ENCODE measurements at regions not wholly inside any gene's neighbourhood (a gene's known extent, or its start where the extent isn't known, plus 50 kb on each side); places are given as distances from the start of the nearest gene placed in this dataset.

- no peak overlapping the region for H3K9ac ChIP-seq (ENCODE audit: low read length)
- H3K36me3 ChIP-seq (replicated peaks; ENCODE audit: insufficient read depth, low read length), result no peaks in the 10 kb centered on the region
- no peak for TF ChIP-seq EZH2phosphoT487 (IDR thresholded peaks at IDR 0.05; ENCODE audit: low read length)
- TF ChIP-seq CTCF (IDR thresholded peaks at IDR 0.05; ENCODE audit: low read length), result no peak
- TF ChIP-seq EZH2 (optimal IDR thresholded peaks at IDR 0.05; ENCODE audit: low read depth, low read length), result no peak
- H3F3A ChIP-seq (ENCODE audit: insufficient read depth, low read length), result no peaks in the 10 kb centered on the region
- H2AFZ ChIP-seq (ENCODE audit: low read length), result no peak overlapping the region
- no peak overlapping the region for H3K4me2 ChIP-seq (ENCODE audit: low read depth, low read length)
- peak; percentile 36 for DNase-seq
- H3K79me2 ChIP-seq (ENCODE audit: low read length), result no peaks in the 10 kb centered on the region
- H3K9me3 ChIP-seq (replicated peaks; ENCODE audit: insufficient read depth, low read length), result no peaks in the 10 kb centered on the region
- no peaks in the 10 kb centered on the region for H4K20me1 ChIP-seq (ENCODE audit: insufficient read depth, low read length)
- H3K27ac ChIP-seq (ENCODE audit: low read length), result no peak overlapping the region
- no peaks in the 10 kb centered on the region for H3K4me1 ChIP-seq (ENCODE audit: low read length)
- no peak overlapping the region for H3K4me3 ChIP-seq (ENCODE audit: low read length)
- H3K9me2 ChIP-seq (replicated peaks; ENCODE audit: insufficient read depth, low read length), result no peaks in the 10 kb centered on the region
- no peaks in the 10 kb centered on the region for H3K27me3 ChIP-seq (replicated peaks; ENCODE audit: insufficient read depth, low read length)
Measured at GRCh38 chr7:9889554-9889953, 1084.1 kb upstream of the PHF14 start.

- no peaks in the 10 kb centered on the region for H3F3A ChIP-seq (ENCODE audit: insufficient read depth, low read length)
- DNase-seq, result no peak
- H4K20me1 ChIP-seq (ENCODE audit: insufficient read depth, low read length), result no peaks in the 10 kb centered on the region
- TF ChIP-seq CTCF (IDR thresholded peaks at IDR 0.05; ENCODE audit: low read length), result peak; percentile 15
- no peak for TF ChIP-seq EZH2 (optimal IDR thresholded peaks at IDR 0.05; ENCODE audit: low read depth, low read length)
- no peak for TF ChIP-seq EZH2phosphoT487 (IDR thresholded peaks at IDR 0.05; ENCODE audit: low read length)
- no peaks in the 10 kb centered on the region for H3K27me3 ChIP-seq (replicated peaks; ENCODE audit: insufficient read depth, low read length)
- no peak overlapping the region for H3K4me3 ChIP-seq (ENCODE audit: low read length)
- no peak overlapping the region for H3K4me2 ChIP-seq (ENCODE audit: low read depth, low read length)
- H3K27ac ChIP-seq (ENCODE audit: low read length), result no peak overlapping the region
- H3K9me3 ChIP-seq (replicated peaks; ENCODE audit: insufficient read depth, low read length), result no peaks in the 10 kb centered on the region
- H3K79me2 ChIP-seq (ENCODE audit: low read length), result no peaks in the 10 kb centered on the region
- no peak overlapping the region for H3K9ac ChIP-seq (ENCODE audit: low read length)
- H2AFZ ChIP-seq (ENCODE audit: low read length), result no peak overlapping the region
- no peaks in the 10 kb centered on the region for H3K9me2 ChIP-seq (replicated peaks; ENCODE audit: insufficient read depth, low read length)
- H3K4me1 ChIP-seq (ENCODE audit: low read length), result no peaks in the 10 kb centered on the region
- no peaks in the 10 kb centered on the region for H3K36me3 ChIP-seq (replicated peaks; ENCODE audit: insufficient read depth, low read length)
Measured at GRCh38 chr7:9890092-9890491, 1083.6 kb upstream of the PHF14 start.

DNA sequence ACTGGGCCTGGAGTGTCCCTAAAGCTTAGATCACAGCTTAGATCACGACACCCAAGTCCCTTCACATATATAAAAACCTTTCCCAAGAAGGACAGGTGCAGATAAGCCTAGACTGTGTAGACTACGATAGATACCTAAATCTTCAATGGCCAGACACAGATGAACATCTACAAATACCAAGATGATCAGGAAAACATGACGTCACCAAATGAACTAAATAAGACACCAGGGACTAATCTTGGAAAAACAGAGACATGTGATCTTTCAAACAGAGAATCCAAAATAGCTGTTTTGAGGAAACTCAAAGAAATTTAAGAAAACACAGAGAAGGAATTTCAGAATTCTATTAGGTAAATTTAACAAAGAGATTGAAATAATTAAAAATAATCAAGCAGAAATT is 1082.6 kb upstream of the PHF14 start:
- Histone ChIP-seq H4K20me1 (ENCODE audit: insufficient read depth, low read length) (no peaks in the 10 kb centered on the region), H3K9me3 (replicated peaks; ENCODE audit: insufficient read depth, low read length) (no peaks in the 10 kb centered on the region), H3F3A (ENCODE audit: insufficient read depth, low read length) (no peaks in the 10 kb centered on the region), H2AFZ (ENCODE audit: low read length) (no peak overlapping the region), H3K4me1 (ENCODE audit: low read length) (no peaks in the 10 kb centered on the region), H3K4me2 (ENCODE audit: low read depth, low read length) (no peak overlapping the region), H3K79me2 (ENCODE audit: low read length) (no peaks in the 10 kb centered on the region), H3K9me2 (replicated peaks; ENCODE audit: insufficient read depth, low read length) (no peaks in the 10 kb centered on the region), H3K36me3 (replicated peaks; ENCODE audit: insufficient read depth, low read length) (no peaks in the 10 kb centered on the region), H3K9ac (ENCODE audit: low read length) (no peak overlapping the region), H3K4me3 (ENCODE audit: low read length) (no peak overlapping the region), H3K27me3 (replicated peaks; ENCODE audit: insufficient read depth, low read length) (no peaks in the 10 kb centered on the region), H3K27ac (ENCODE audit: low read length) (no peak overlapping the region)
- TF ChIP-seq CTCF (IDR thresholded peaks at IDR 0.05; ENCODE audit: low read length) (no peak), EZH2 (optimal IDR thresholded peaks at IDR 0.05; ENCODE audit: low read depth, low read length) (no peak), EZH2phosphoT487 (IDR thresholded peaks at IDR 0.05; ENCODE audit: low read length) (no peak)
- no peak for DNase-seq

All from MM.1S (cell line).